Panc1 (cell line): ENCODE measurements at regions not wholly inside any gene's neighbourhood (a gene's known extent, or its start where the extent isn't known, plus 50 kb on each side); places are given as distances from the start of the nearest gene placed in this dataset.

Experiments used
- ATAC-seq: fragments of 200-7000 bp; cut with Tn5 transposase; 2 replicates; pipeline ENCODE4 v1.9.1; 2020; ENCODE audit warnings: mild to moderate bottlenecking, moderate library complexity
- BruUV-seq: library from RNA; stranded (reverse); fragments of 400-500 nt; replicated peaks from 2 replicates; lab custom pipeline; 2021; lab: Mats Ljungman, UMichigan
- CTCF ChIA-PET: fragments of 300-600 bp; sonication (Branson Sonifier 250); formaldehyde crosslinking; loops from one replicate; lab custom pipeline; 2022; ENCODE audit warnings: antibody characterized with exemption; lab: Charles Lee
- POLR2A ChIA-PET: fragments of 300-600 bp; sonication (Branson Sonifier 250); formaldehyde crosslinking; loops from one replicate; lab custom pipeline; 2022; ENCODE audit warnings: antibody characterized with exemption; lab: Charles Lee
- DNase-seq: peaks from one replicate; pipeline ENCODE4 v3.0.0-alpha.2; 2010; ENCODE audit warnings: low read depth, low spot score
- H3K27ac ChIP-seq: 2 replicates; pipeline ENCODE4 v1.5.1; 2011; ENCODE audit warnings: mild to moderate bottlenecking, low read length, inconsistent platforms
- H3K27me3 ChIP-seq: fragments of 200-500 bp; sonication (Bioruptor generic); 2 replicates; pipeline ENCODE4 v1.6.0; 2014; ENCODE audit warnings: low read length, inconsistent platforms; ENCODE audit not compliant: control insufficient read depth, insufficient read depth
- H3K36me3 ChIP-seq: fragments of 200-500 bp; sonication (Bioruptor generic); 2 replicates; pipeline ENCODE4 v1.5.1; 2014; ENCODE audit warnings: inconsistent platforms, mild to moderate bottlenecking, low read length, moderate library complexity; ENCODE audit not compliant: control insufficient read depth, insufficient read depth
- H3K4me1 ChIP-seq: 2 replicates; pipeline ENCODE4 v1.5.1; 2011; ENCODE audit warnings: inconsistent platforms, mild to moderate bottlenecking, low read length, moderate library complexity; ENCODE audit not compliant: control insufficient read depth, insufficient read depth
- H3K4me3 ChIP-seq, 2 experiments: 2 replicates each; pipeline ENCODE4 v1.5.1; 2011 to 2012; ENCODE audit warnings: low read depth in 2 of 2, low read length in 2 of 2, mild to moderate bottlenecking in 2 of 2, inconsistent platforms in 1 of 2, moderate library complexity in 1 of 2
- H3K9me3 ChIP-seq: fragments of 200-500 bp; sonication (Bioruptor generic); 2 replicates; pipeline ENCODE4 v1.5.1; 2014; ENCODE audit warnings: low read depth, mild to moderate bottlenecking, inconsistent platforms, low read length, moderate library complexity; ENCODE audit not compliant: control insufficient read depth, insufficient read depth
- POLR2AphosphoS5 ChIP-seq: IDR thresholded peaks from 2 replicates; pipeline ENCODE4 v1.6.1; 2012; ENCODE audit warnings: mild to moderate bottlenecking, low read depth, low read length, moderate library complexity
- SIN3A ChIP-seq: IDR thresholded peaks from 2 replicates; pipeline ENCODE4 v1.6.1; 2012; ENCODE audit warnings: low read depth, mild to moderate bottlenecking, low read length, moderate library complexity, borderline replicate concordance; ENCODE audit not compliant: insufficient read depth
- TCF7L2 ChIP-seq: IDR thresholded peaks from 2 replicates; pipeline ENCODE4 v1.6.1; 2011; ENCODE audit warnings: mild to moderate bottlenecking, low read depth, low read length, inconsistent platforms
- in situ Hi-C: cut with HindIII; loops from 2 replicates; pipeline ENCODE4 v1.10.0; 2016; ENCODE audit warnings: low sequenced_read_pairs, low pct_unique_long_range_greater_than_20kb
- intact Hi-C: fragments of 100-400 bp; cut with micrococcal nuclease; formaldehyde crosslinking; loops from one replicate; pipeline ENCODE4 v1.10.0; 2022; ENCODE audit not compliant: unreplicated experiment
- TF ChIP-seq, protein P1 (sequence below): fragments of 450-650 bp; IDR thresholded peaks from 2 replicates; pipeline ENCODE4 v1.5.1; 2017; ENCODE audit warnings: mild to moderate bottlenecking
- TF ChIP-seq, protein P2 (sequence below), 2 experiments: IDR thresholded peaks; 2 replicates each; pipeline ENCODE4 v1.6.1; 2011 to 2012; ENCODE audit warnings: low read depth in 2 of 2, control low read depth in 1 of 2, low read length in 1 of 2, mild to moderate bottlenecking in 1 of 2, moderate library complexity in 1 of 2; ENCODE audit not compliant: insufficient read depth in 1 of 2

DNA sequence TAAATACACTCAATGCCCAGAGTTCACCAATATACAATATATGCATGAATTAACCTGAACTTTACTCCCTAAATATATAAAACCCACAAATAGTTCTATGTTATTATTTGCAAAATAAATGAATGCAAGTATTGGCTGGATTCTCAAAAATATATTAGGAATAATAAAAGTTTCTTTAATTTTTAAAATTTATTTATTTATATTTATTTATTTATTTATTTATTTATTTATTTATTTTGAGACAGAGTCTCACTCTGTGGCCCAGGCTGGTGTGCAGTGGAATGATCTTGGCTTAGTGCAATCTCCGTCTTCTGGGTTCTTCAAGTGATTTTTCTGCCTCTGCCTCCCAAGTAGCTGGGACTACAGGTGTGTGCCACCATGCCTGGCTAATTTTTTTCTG is 88.7 kb upstream of the TMEFF2 start:
- intact Hi-C loops (no loop called here), in situ Hi-C loops (no loop called here)
- DNase-seq (no peak), ATAC-seq (no peak)
- Histone ChIP-seq H3K27ac (no peak overlapping the region), H3K4me3 (no peak overlapping the region), H3K36me3 (no peaks in the 10 kb centered on the region), H3K9me3 (0 out of 2 replicates have a peak, but pooled peaks cover 3% of the 10 kb centered on the region), H3K4me1 (no peaks in the 10 kb centered on the region), H3K27me3 (no peaks in the 10 kb centered on the region)
- no TSS peak for BruUV-seq
- TF ChIP-seq TCF7L2 = no peak
- TF ChIP-seq, protein P1, sequence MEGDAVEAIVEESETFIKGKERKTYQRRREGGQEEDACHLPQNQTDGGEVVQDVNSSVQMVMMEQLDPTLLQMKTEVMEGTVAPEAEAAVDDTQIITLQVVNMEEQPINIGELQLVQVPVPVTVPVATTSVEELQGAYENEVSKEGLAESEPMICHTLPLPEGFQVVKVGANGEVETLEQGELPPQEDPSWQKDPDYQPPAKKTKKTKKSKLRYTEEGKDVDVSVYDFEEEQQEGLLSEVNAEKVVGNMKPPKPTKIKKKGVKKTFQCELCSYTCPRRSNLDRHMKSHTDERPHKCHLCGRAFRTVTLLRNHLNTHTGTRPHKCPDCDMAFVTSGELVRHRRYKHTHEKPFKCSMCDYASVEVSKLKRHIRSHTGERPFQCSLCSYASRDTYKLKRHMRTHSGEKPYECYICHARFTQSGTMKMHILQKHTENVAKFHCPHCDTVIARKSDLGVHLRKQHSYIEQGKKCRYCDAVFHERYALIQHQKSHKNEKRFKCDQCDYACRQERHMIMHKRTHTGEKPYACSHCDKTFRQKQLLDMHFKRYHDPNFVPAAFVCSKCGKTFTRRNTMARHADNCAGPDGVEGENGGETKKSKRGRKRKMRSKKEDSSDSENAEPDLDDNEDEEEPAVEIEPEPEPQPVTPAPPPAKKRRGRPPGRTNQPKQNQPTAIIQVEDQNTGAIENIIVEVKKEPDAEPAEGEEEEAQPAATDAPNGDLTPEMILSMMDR = no peak
- POLR2A ChIA-PET = no interaction called here
- CTCF ChIA-PET = no interaction called here

DNA sequence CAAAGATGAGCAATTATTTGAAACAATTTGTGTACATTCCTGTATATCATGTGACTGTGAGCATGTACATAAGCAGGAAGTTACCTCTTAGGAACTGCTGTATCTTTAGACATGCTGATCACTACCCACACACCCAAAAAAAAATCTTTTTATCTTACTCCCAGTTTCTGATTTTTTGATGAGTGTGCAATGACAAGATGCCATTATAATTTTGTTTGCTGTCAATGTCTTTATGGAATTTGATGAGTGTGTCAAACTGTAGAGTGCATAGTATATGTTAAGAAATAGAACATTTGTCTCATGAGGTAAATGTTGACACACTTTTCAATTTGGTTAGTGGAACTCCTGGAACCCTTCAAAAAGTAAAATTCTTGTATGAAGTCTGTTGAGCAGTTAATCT is 84.0 kb upstream of the TMEFF2 start:
- Histone ChIP-seq H3K27me3 (no peaks in the 10 kb centered on the region), H3K4me1 (no peaks in the 10 kb centered on the region), H3K4me3 (no peak overlapping the region), H3K9me3 (no peaks in the 10 kb centered on the region), H3K27ac (no peak overlapping the region), H3K36me3 (no peaks in the 10 kb centered on the region)
- BruUV-seq = no TSS peak
- CTCF ChIA-PET = no interaction called here
- ATAC-seq = no peak
- in situ Hi-C loops (no loop called here), intact Hi-C loops (no loop called here)
- TF ChIP-seq, protein P1 = no peak
- TF ChIP-seq, protein P2, sequence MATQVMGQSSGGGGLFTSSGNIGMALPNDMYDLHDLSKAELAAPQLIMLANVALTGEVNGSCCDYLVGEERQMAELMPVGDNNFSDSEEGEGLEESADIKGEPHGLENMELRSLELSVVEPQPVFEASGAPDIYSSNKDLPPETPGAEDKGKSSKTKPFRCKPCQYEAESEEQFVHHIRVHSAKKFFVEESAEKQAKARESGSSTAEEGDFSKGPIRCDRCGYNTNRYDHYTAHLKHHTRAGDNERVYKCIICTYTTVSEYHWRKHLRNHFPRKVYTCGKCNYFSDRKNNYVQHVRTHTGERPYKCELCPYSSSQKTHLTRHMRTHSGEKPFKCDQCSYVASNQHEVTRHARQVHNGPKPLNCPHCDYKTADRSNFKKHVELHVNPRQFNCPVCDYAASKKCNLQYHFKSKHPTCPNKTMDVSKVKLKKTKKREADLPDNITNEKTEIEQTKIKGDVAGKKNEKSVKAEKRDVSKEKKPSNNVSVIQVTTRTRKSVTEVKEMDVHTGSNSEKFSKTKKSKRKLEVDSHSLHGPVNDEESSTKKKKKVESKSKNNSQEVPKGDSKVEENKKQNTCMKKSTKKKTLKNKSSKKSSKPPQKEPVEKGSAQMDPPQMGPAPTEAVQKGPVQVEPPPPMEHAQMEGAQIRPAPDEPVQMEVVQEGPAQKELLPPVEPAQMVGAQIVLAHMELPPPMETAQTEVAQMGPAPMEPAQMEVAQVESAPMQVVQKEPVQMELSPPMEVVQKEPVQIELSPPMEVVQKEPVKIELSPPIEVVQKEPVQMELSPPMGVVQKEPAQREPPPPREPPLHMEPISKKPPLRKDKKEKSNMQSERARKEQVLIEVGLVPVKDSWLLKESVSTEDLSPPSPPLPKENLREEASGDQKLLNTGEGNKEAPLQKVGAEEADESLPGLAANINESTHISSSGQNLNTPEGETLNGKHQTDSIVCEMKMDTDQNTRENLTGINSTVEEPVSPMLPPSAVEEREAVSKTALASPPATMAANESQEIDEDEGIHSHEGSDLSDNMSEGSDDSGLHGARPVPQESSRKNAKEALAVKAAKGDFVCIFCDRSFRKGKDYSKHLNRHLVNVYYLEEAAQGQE (IDR thresholded peaks at IDR 0.05; ENCODE audit: insufficient read depth in 1 of 2, low read depth in 2 of 2, low read length in 1 of 2) = no peak
- no peak for TF ChIP-seq TCF7L2
- POLR2A ChIA-PET = no interaction called here
- DNase-seq = no peak

DNA sequence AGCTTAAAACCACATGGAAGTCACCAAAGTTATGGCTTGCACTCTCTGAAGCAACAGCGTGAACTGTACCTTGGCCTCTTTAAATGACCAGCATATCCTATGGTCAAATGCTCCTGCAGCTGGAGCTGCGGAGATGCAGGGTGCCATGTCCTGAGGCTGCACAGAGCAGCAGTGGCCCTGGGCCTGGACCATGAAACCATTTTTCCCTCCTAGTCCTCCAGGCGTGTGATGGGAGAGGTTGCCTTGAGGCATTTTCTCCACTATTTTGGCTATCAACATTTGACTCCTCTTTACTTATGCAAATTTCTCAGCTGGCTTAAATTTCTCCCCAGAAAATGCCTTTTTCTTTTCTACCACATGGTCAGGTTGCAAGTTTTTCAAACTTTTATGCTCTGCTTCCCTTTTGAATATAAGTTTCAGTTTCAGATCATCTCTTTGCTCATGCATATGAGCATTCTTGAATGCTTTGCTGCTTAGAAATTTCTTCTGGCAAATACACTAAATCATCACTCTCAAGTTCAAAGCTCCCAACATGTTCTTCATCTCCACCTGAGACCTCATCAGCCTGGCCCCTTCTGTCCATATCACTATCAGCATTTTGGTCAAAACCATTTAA is 82.9 kb upstream of the TMEFF2 start:
- Histone ChIP-seq H3K36me3 (no peaks in the 10 kb centered on the region), H3K27me3 (no peaks in the 10 kb centered on the region), H3K4me3 (no peak overlapping the region), H3K4me1 (no peaks in the 10 kb centered on the region), H3K27ac (no peak overlapping the region), H3K9me3 (no peaks in the 10 kb centered on the region)
- ATAC-seq (no peak), DNase-seq (no peak)
- TF ChIP-seq, protein P2 (IDR thresholded peaks at IDR 0.05; ENCODE audit: insufficient read depth in 1 of 2, low read depth in 2 of 2, low read length in 1 of 2) = no peak
- TF ChIP-seq, protein P1 = no peak
- TF ChIP-seq TCF7L2 (no peak), SIN3A (no peak), POLR2AphosphoS5 (no peak)
- in situ Hi-C loops (no loop called here), intact Hi-C loops (no loop called here)
- CTCF ChIA-PET = no interaction called here
- BruUV-seq = no TSS peak
- POLR2A ChIA-PET = no interaction called here
